ENCODE measurements at regions not wholly inside any gene's neighbourhood (a gene's known extent, or its start where the extent isn't known, plus 50 kb on each side); places are given as distances from the start of the nearest gene placed in this dataset.

- ChIA-PET CTCF (no interaction called here), POLR2A (ENCODE audit: low non-redundant PET) (no interaction called here)
- no peak for DNase-seq (ENCODE audit: low spot score)
- TF ChIP-seq EZH2 (IDR thresholded peaks at IDR 0.05; ENCODE audit: borderline replicate concordance, low read depth, low read length, poor library complexity, severe bottlenecking) = no peak
- TF ChIP-seq CTCF (conservative IDR thresholded peaks at IDR 0.05; ENCODE audit: low read depth, low read length) = no peak
- no TSS peak for BruUV-seq (replicated peaks)
- H3K27me3 ChIP-seq (replicated peaks; ENCODE audit: insufficient read depth, low read depth, low read length, poor library complexity) = peaks cover 3% of the 10 kb centered on the region
- H3K4me3 ChIP-seq (ENCODE audit: low read depth, low read length, poor library complexity, severe bottlenecking) = no peak overlapping the region
- no peaks in the 10 kb centered on the region for H3K36me3 ChIP-seq (ENCODE audit: insufficient read depth, low read length, poor library complexity, severe bottlenecking)
- no peak overlapping the region for H3K27ac ChIP-seq (ENCODE audit: low read depth, low read length, poor library complexity, severe bottlenecking)
- no peaks in the 10 kb centered on the region for H3K9me3 ChIP-seq (ENCODE audit: low read depth, low read length, poor library complexity, severe bottlenecking)
- peaks cover 4% of the 10 kb centered on the region for H3K4me1 ChIP-seq (ENCODE audit: insufficient read depth, low read length, poor library complexity, severe bottlenecking)
- intact Hi-C loops (cut with micrococcal nuclease; ENCODE audit: unreplicated experiment) = no loop called here
Observed at GRCh38 chr4:53913771-53914170, 150.6 kb downstream of the CHIC2 start.

GRCh38 chr4:53912766-53913497 is 151.5 kb downstream of the CHIC2 start:
- H3K4me1 ChIP-seq (ENCODE audit: insufficient read depth, low read length, poor library complexity, severe bottlenecking) = peaks cover 4% of the 10 kb centered on the region
- TF ChIP-seq CTCF (conservative IDR thresholded peaks at IDR 0.05; ENCODE audit: low read depth, low read length) (no peak), EZH2 (IDR thresholded peaks at IDR 0.05; ENCODE audit: borderline replicate concordance, low read depth, low read length, poor library complexity, severe bottlenecking) (no peak)
- no peaks in the 10 kb centered on the region for H3K36me3 ChIP-seq (ENCODE audit: insufficient read depth, low read length, poor library complexity, severe bottlenecking)
- H3K9me3 ChIP-seq (ENCODE audit: low read depth, low read length, poor library complexity, severe bottlenecking) = no peaks in the 10 kb centered on the region
- peaks cover 3% of the 10 kb centered on the region for H3K27me3 ChIP-seq (replicated peaks; ENCODE audit: insufficient read depth, low read depth, low read length, poor library complexity)
- BruUV-seq (replicated peaks) = no TSS peak
- no peak overlapping the region for H3K4me3 ChIP-seq (ENCODE audit: low read depth, low read length, poor library complexity, severe bottlenecking)
- intact Hi-C loops (cut with micrococcal nuclease; ENCODE audit: unreplicated experiment) = no loop called here
- DNase-seq (ENCODE audit: low spot score) = no peak
- ChIA-PET CTCF (no interaction called here), POLR2A (ENCODE audit: low non-redundant PET) (no interaction called here)
- H3K27ac ChIP-seq (ENCODE audit: low read depth, low read length, poor library complexity, severe bottlenecking) = no peak overlapping the region

- intact Hi-C loops (cut with micrococcal nuclease; ENCODE audit: unreplicated experiment) = loop anchor here (2.0 to 10.0 kb wide), 3 partner anchors 320 to 711 kb away; partner anchors contain the start of gene PDGFRA
Observed at GRCh38 chr4:53908661-53909078, 155.7 kb downstream of the CHIC2 start.

More at GRCh38 chr4:53908661-53909078, 155.7 kb downstream of the CHIC2 start:
- POLR2A ChIA-PET (ENCODE audit: low non-redundant PET) = no interaction called here
- no peak overlapping the region for H3K27ac ChIP-seq (ENCODE audit: low read depth, low read length, poor library complexity, severe bottlenecking)
- peaks cover 11% of the 10 kb centered on the region for H3K27me3 ChIP-seq (replicated peaks; ENCODE audit: insufficient read depth, low read depth, low read length, poor library complexity)
- H3K4me1 ChIP-seq (ENCODE audit: insufficient read depth, low read length, poor library complexity, severe bottlenecking) = peaks cover 4% of the 10 kb centered on the region
- no peaks in the 10 kb centered on the region for H3K9me3 ChIP-seq (ENCODE audit: low read depth, low read length, poor library complexity, severe bottlenecking)
- CTCF ChIA-PET = no interaction called here
- peak; percentile 69 for DNase-seq (ENCODE audit: low spot score)
- TF ChIP-seq EZH2 (IDR thresholded peaks at IDR 0.05; ENCODE audit: borderline replicate concordance, low read depth, low read length, poor library complexity, severe bottlenecking) (no peak), CTCF (conservative IDR thresholded peaks at IDR 0.05; ENCODE audit: low read depth, low read length) (peak; percentile 62)
- H3K36me3 ChIP-seq (ENCODE audit: insufficient read depth, low read length, poor library complexity, severe bottlenecking) = no peaks in the 10 kb centered on the region
- BruUV-seq (replicated peaks) = no TSS peak
- no peak overlapping the region for H3K4me3 ChIP-seq (ENCODE audit: low read depth, low read length, poor library complexity, severe bottlenecking)
